A549 (cell line): ENCODE measurements at regions not wholly inside any gene's neighbourhood (a gene's known extent, or its start where the extent isn't known, plus 50 kb on each side); places are given as distances from the start of the nearest gene placed in this dataset.

Experiments used
- ATAC-seq, 2 experiments: fragments of 200-7000 bp in 1 of 2; fragments of >200 bp in 1 of 2; cut with Nextera tagmentation in 1 of 2; cut with Tn5 transposase in 1 of 2; 3 replicates each; pipeline versions ENCODE4 v1.8.0 to v1.9.1; 2018 to 2020; ENCODE audit warnings: mild to moderate bottlenecking in 1 of 2, moderate library complexity in 1 of 2
- CTCF ChIA-PET: fragments of 300-600 bp; sonication (Branson Sonifier 250); formaldehyde crosslinking; extraction: SDS; loops from one replicate; lab custom pipeline; 2021; ENCODE audit warnings: antibody characterized with exemption, inconsistent platforms; lab: Yijun Ruan, JAX
- POLR2A ChIA-PET: fragments of 350-600 bp; formaldehyde crosslinking; extraction: SDS; loops from one replicate; lab custom pipeline; 2021; ENCODE audit warnings: antibody characterized with exemption, inconsistent platforms; lab: Yijun Ruan, JAX
- DNase-seq, 2 experiments: peaks; one replicate each; pipeline versions ENCODE4 v3.0.0 to v3.0.0-alpha.2; 2011 to 2016; ENCODE audit warnings: low read depth in 1 of 2, low spot score in 1 of 2
- FAIRE-seq: peaks from 2 replicates; lab custom pipeline; 2011; peaks lifted over from hg19 to GRCh38; lab: Jason Lieb, UNC
- H3K27ac ChIP-seq, 2 experiments: fragments of >200 bp; sonication (Bioruptor Twin); formaldehyde crosslinking; 3 replicates each; pipeline ENCODE4 v1.5.1; 2016 to 2017
- H3K4me1 ChIP-seq: fragments of >200 bp; sonication (Bioruptor Twin); formaldehyde crosslinking; 3 replicates; pipeline ENCODE4 v1.6.1; 2016
- H3K4me2 ChIP-seq: fragments of >200 bp; sonication (Bioruptor Twin); formaldehyde crosslinking; 3 replicates; pipeline ENCODE4 v1.6.1; 2016
- H3K4me3 ChIP-seq: fragments of >200 bp; sonication (Bioruptor Twin); formaldehyde crosslinking; 3 replicates; pipeline ENCODE4 v1.5.1; 2016
- H3K9me3 ChIP-seq: fragments of >200 bp; sonication (Bioruptor Twin); formaldehyde crosslinking; 3 replicates; pipeline ENCODE4 v1.6.1; 2016
- BHLHE40 ChIP-seq: IDR thresholded peaks from 2 replicates; pipeline ENCODE4 v1.6.1; 2012; ENCODE audit warnings: low read depth, low read length, inconsistent platforms
- CBX2 ChIP-seq: fragments of 200-600 bp; sonication (generic); IDR thresholded peaks from 2 replicates; pipeline ENCODE4 v1.6.1; 2016; ENCODE audit warnings: low read depth, mild to moderate bottlenecking, borderline replicate concordance
- CBX8 ChIP-seq: fragments of 200-600 bp; sonication (generic); IDR thresholded peaks from 2 replicates; pipeline ENCODE4 v1.6.1; 2016
- CEBPB ChIP-seq, 2 experiments: fragments of >200 bp in 1 of 2; sonication (Bioruptor Twin) in 1 of 2; formaldehyde crosslinking in 1 of 2; IDR thresholded peaks; 2 replicates each; pipeline ENCODE4 v1.6.1; 2012 to 2016
- CHD4 ChIP-seq: fragments of 200-600 bp; sonication (generic); IDR thresholded peaks from 2 replicates; pipeline ENCODE4 v1.6.1; 2016; ENCODE audit warnings: antibody characterized with exemption, mild to moderate bottlenecking, borderline replicate concordance
- EP300 ChIP-seq, 2 experiments: fragments of >200 bp; sonication (Bioruptor Twin); formaldehyde crosslinking; IDR thresholded peaks; 2 replicates in 1 of 2; 3 replicates in 1 of 2; pipeline ENCODE4 v1.6.1; 2016 to 2017
- HDAC2 ChIP-seq: fragments of 200-600 bp; sonication (generic); IDR thresholded peaks from 2 replicates; pipeline ENCODE4 v1.6.1; 2016
- HEYL ChIP-seq: fragments of 250-450 bp; sonication (Bioruptor Pico); IDR thresholded peaks from 2 replicates; pipeline ENCODE4 v1.8.0; 2021; ENCODE audit warnings: mild to moderate bottlenecking, moderate library complexity
- HOXB13 ChIP-seq: fragments of 250-450 bp; sonication (Bioruptor Pico); IDR thresholded peaks from 2 replicates; pipeline ENCODE4 v1.5.0; 2020; ENCODE audit warnings: low read depth, mild to moderate bottlenecking, moderate library complexity
- KDM5A ChIP-seq: fragments of 200-600 bp; sonication (generic); IDR thresholded peaks from 2 replicates; pipeline ENCODE4 v1.6.1; 2016; ENCODE audit warnings: antibody characterized with exemption, mild to moderate bottlenecking
- MAZ ChIP-seq: fragments of 150-350 bp; IDR thresholded peaks from 2 replicates; pipeline ENCODE4 v1.6.1; 2014; ENCODE audit warnings: antibody characterized with exemption, low read depth, low read length, borderline replicate concordance
- RAD21 ChIP-seq, 2 experiments: fragments of >200 bp in 1 of 2; sonication (Bioruptor Twin) in 1 of 2; formaldehyde crosslinking in 1 of 2; IDR thresholded peaks in 1 of 2; conservative IDR thresholded peaks in 1 of 2; 2 replicates in 1 of 2; 3 replicates in 1 of 2; pipeline ENCODE4 v1.6.1; 2012 to 2018; ENCODE audit warnings: inconsistent platforms in 1 of 2
- RARB ChIP-seq: fragments of 250-450 bp; sonication (Bioruptor Pico); IDR thresholded peaks from 2 replicates; pipeline ENCODE4 v1.8.0; 2021; ENCODE audit warnings: mild to moderate bottlenecking, moderate library complexity
- RFX5 ChIP-seq: fragments of 450-650 bp; IDR thresholded peaks from 2 replicates; pipeline ENCODE4 v1.7.1; 2014; ENCODE audit warnings: antibody characterized with exemption, mild to moderate bottlenecking, moderate library complexity
- TP53 ChIP-seq: fragments of 250-450 bp; sonication (Bioruptor Pico); IDR thresholded peaks from 2 replicates; pipeline ENCODE4 v1.5.0; 2021; ENCODE audit warnings: mild to moderate bottlenecking, moderate library complexity
- WGBS: methylation state at CpG from one replicate; pipeline ENCODE4 v1.1.6; 2017; ENCODE audit errors: missing lambda C conversion rate; 5-methylcytosine and 5-hydroxymethylcytosine counted together
- TF ChIP-seq, protein P1 (sequence below): fragments of 450-650 bp; IDR thresholded peaks from 2 replicates; pipeline ENCODE4 v1.6.1; 2014; ENCODE audit warnings: antibody characterized with exemption
- TF ChIP-seq, protein P2 (sequence below): fragments of 250-450 bp; sonication (Bioruptor Pico); IDR thresholded peaks from 2 replicates; pipeline ENCODE4 v1.5.0; 2021; ENCODE audit warnings: mild to moderate bottlenecking, moderate library complexity, borderline replicate concordance
- TF ChIP-seq, protein P3 (sequence below): fragments of 200-600 bp; sonication (generic); IDR thresholded peaks from 2 replicates; pipeline ENCODE4 v1.6.1; 2016; ENCODE audit warnings: antibody characterized with exemption, mild to moderate bottlenecking, moderate library complexity
- TF ChIP-seq, protein P4 (sequence below): fragments of 150-350 bp; IDR thresholded peaks from 2 replicates; pipeline ENCODE4 v1.6.1; 2014; ENCODE audit warnings: low read depth, mild to moderate bottlenecking, low read length

DNA sequence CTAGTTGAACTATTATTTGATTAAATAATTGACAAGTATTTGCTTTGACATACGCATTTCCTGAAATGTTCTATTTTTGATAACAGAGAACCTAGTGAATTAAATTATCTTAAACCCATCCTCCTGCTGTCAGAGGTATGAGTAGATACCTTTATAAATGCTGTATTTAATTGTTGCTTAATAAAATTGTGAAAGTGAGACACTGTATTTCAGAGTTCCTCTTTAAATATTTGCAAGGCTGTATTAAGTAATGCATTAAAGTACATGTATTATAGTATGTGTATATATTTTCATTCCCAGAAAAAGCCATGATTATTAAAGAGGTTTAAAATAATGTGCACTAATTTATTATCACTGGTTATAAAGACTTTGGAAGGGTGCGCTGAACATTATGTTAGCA lies 483.8 kb downstream of the TFAP2B start:
- POLR2A ChIA-PET = no interaction called here
- WGBS = 73% methylated on average over 2 of the region's 2 CpGs

DNA sequence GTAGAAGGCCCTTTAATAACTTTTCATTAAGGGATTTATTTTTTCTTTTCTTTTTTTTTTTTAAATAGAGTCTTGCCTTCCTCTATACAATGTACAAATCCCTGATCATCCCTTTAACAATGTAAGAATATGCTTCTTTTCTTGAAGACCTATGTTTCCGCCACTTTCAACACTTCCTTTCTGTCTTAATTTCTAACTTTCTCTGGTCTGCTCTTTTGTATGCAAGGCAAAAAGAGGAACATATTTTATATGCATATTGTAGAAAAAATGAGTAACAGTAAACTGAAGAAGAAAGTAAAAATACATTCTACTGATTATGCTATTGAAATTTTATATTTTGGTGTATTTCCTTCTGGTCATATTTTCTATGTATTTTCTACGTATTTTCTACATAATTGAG lies 484.7 kb downstream of the TFAP2B start:
- no peak overlapping the region for H3K4me3 ChIP-seq
- ChIA-PET CTCF (no interaction called here), POLR2A (no interaction called here)
- no peak for FAIRE-seq
- TF ChIP-seq CBX2 = no peak
- TF ChIP-seq, protein P1, sequence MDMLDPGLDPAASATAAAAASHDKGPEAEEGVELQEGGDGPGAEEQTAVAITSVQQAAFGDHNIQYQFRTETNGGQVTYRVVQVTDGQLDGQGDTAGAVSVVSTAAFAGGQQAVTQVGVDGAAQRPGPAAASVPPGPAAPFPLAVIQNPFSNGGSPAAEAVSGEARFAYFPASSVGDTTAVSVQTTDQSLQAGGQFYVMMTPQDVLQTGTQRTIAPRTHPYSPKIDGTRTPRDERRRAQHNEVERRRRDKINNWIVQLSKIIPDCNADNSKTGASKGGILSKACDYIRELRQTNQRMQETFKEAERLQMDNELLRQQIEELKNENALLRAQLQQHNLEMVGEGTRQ = no peak
- TF ChIP-seq RFX5 = no peak
- no peak for TF ChIP-seq MAZ
- TF ChIP-seq HDAC2 = no peak
- TF ChIP-seq, protein P2, sequence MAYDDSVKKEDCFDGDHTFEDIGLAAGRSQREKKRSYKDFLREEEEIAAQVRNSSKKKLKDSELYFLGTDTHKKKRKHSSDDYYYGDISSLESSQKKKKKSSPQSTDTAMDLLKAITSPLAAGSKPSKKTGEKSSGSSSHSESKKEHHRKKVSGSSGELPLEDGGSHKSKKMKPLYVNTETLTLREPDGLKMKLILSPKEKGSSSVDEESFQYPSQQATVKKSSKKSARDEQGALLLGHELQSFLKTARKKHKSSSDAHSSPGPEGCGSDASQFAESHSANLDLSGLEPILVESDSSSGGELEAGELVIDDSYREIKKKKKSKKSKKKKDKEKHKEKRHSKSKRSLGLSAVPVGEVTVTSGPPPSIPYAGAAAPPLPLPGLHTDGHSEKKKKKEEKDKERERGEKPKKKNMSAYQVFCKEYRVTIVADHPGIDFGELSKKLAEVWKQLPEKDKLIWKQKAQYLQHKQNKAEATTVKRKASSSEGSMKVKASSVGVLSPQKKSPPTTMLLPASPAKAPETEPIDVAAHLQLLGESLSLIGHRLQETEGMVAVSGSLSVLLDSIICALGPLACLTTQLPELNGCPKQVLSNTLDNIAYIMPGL = no peak
- TF ChIP-seq EP300 (IDR thresholded peaks at IDR 0.05) = no peak
- TF ChIP-seq, protein P3, sequence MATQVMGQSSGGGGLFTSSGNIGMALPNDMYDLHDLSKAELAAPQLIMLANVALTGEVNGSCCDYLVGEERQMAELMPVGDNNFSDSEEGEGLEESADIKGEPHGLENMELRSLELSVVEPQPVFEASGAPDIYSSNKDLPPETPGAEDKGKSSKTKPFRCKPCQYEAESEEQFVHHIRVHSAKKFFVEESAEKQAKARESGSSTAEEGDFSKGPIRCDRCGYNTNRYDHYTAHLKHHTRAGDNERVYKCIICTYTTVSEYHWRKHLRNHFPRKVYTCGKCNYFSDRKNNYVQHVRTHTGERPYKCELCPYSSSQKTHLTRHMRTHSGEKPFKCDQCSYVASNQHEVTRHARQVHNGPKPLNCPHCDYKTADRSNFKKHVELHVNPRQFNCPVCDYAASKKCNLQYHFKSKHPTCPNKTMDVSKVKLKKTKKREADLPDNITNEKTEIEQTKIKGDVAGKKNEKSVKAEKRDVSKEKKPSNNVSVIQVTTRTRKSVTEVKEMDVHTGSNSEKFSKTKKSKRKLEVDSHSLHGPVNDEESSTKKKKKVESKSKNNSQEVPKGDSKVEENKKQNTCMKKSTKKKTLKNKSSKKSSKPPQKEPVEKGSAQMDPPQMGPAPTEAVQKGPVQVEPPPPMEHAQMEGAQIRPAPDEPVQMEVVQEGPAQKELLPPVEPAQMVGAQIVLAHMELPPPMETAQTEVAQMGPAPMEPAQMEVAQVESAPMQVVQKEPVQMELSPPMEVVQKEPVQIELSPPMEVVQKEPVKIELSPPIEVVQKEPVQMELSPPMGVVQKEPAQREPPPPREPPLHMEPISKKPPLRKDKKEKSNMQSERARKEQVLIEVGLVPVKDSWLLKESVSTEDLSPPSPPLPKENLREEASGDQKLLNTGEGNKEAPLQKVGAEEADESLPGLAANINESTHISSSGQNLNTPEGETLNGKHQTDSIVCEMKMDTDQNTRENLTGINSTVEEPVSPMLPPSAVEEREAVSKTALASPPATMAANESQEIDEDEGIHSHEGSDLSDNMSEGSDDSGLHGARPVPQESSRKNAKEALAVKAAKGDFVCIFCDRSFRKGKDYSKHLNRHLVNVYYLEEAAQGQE = no peak
- no peak for TF ChIP-seq CHD4
- no peak for TF ChIP-seq CEBPB (IDR thresholded peaks at IDR 0.05)
- no peak for TF ChIP-seq HOXB13
- no peak for TF ChIP-seq RARB (CRISPR knock-in tag)
- TF ChIP-seq, protein P4, sequence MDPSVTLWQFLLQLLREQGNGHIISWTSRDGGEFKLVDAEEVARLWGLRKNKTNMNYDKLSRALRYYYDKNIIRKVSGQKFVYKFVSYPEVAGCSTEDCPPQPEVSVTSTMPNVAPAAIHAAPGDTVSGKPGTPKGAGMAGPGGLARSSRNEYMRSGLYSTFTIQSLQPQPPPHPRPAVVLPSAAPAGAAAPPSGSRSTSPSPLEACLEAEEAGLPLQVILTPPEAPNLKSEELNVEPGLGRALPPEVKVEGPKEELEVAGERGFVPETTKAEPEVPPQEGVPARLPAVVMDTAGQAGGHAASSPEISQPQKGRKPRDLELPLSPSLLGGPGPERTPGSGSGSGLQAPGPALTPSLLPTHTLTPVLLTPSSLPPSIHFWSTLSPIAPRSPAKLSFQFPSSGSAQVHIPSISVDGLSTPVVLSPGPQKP = no peak
- TF ChIP-seq BHLHE40 = no peak
- no peak for TF ChIP-seq CBX8
- no peak for TF ChIP-seq TP53 (CRISPR knock-in tag)
- TF ChIP-seq HEYL (CRISPR knock-in tag) = no peak
- TF ChIP-seq RAD21 (conservative IDR thresholded peaks at IDR 0.05 in 1 of 2, IDR thresholded peaks at IDR 0.05 in 1 of 2) = no peak
- DNase-seq = no peak
- no peak overlapping the region for H3K4me2 ChIP-seq
- WGBS = 47% methylated on average over 2 of the region's 2 CpGs
- no peak for ATAC-seq
- H3K4me1 ChIP-seq = no peaks in the 10 kb centered on the region
- no peak overlapping the region for H3K27ac ChIP-seq
- no peaks in the 10 kb centered on the region for H3K9me3 ChIP-seq

More for the DNA sequence above, 483.8 kb downstream of the TFAP2B start:
- no peak for DNase-seq
- no peak overlapping the region for H3K4me3 ChIP-seq
- no peak for TF ChIP-seq KDM5A
- TF ChIP-seq, all 56 proteins: peak for 0
- FAIRE-seq (no peak), ATAC-seq (no peak)
- CTCF ChIA-PET = no interaction called here
- H3K9me3 ChIP-seq = no peaks in the 10 kb centered on the region
- no peaks in the 10 kb centered on the region for H3K4me1 ChIP-seq
- no peak overlapping the region for H3K27ac ChIP-seq
- H3K4me2 ChIP-seq = no peak overlapping the region
